Fibroblast of lung (primary cell): ENCODE measurements at regions not wholly inside any gene's neighbourhood (a gene's known extent, or its start where the extent isn't known, plus 50 kb on each side); places are given as distances from the start of the nearest gene placed in this dataset.

ENCODE experiments used
- DNase-seq, 2 donors: peaks; one replicate each; pipeline versions ENCODE4 v3.0.0 to v3.0.0-alpha.2; 2010; ENCODE audit warnings: low read depth in 2 of 2
- H2AFZ ChIP-seq: 2 replicates; pipeline ENCODE4 v1.5.1; 2012; ENCODE audit warnings: low read length, control low read depth, inconsistent platforms
- H3K27ac ChIP-seq: 2 replicates; pipeline ENCODE4 v1.5.1; 2011; ENCODE audit warnings: low read length, control low read depth; ENCODE audit not compliant: insufficient read depth
- H3K27me3 ChIP-seq: 2 replicates; pipeline ENCODE4 v1.5.1; 2011; ENCODE audit warnings: mild to moderate bottlenecking, low read length; ENCODE audit not compliant: control insufficient read depth, insufficient read depth
- H3K36me3 ChIP-seq: 2 replicates; pipeline ENCODE4 v1.5.1; 2011; ENCODE audit warnings: low read length; ENCODE audit not compliant: control insufficient read depth, insufficient read depth
- H3K4me1 ChIP-seq: 2 replicates; pipeline ENCODE4 v1.5.1; 2011; ENCODE audit warnings: low read length; ENCODE audit not compliant: control insufficient read depth, insufficient read depth; ENCODE audit errors: extremely low read depth
- H3K4me2 ChIP-seq: 2 replicates; pipeline ENCODE4 v1.5.1; 2011; ENCODE audit warnings: low read length, control low read depth; ENCODE audit not compliant: insufficient read depth; ENCODE audit errors: extremely low read depth
- H3K4me3 ChIP-seq, 4 experiments: fragments of 200-600 bp in 1 of 4; sonication (generic) in 1 of 4; replicated peaks in 1 of 4; 2 replicates each; pipeline ENCODE4 v1.5.1; 2011 to 2016; ENCODE audit warnings: low read length in 4 of 4, low read depth in 3 of 4, mild to moderate bottlenecking in 3 of 4, control low read depth in 2 of 4, inconsistent platforms in 1 of 4, mixed read lengths in 1 of 4; ENCODE audit not compliant: insufficient read depth in 1 of 4; ENCODE audit errors: control extremely low read depth in 1 of 4
- H3K79me2 ChIP-seq: 2 replicates; pipeline ENCODE4 v1.5.1; 2012; ENCODE audit warnings: mild to moderate bottlenecking, low read length, inconsistent platforms; ENCODE audit not compliant: control insufficient read depth, insufficient read depth
- H3K9ac ChIP-seq: 2 replicates; pipeline ENCODE4 v1.5.1; 2011; ENCODE audit warnings: mild to moderate bottlenecking, low read length, control low read depth; ENCODE audit not compliant: insufficient read depth
- H3K9me3 ChIP-seq: 2 replicates; pipeline ENCODE4 v1.5.1; 2012; ENCODE audit warnings: low read depth, low read length; ENCODE audit not compliant: control insufficient read depth, insufficient read depth
- H4K20me1 ChIP-seq: 2 replicates; pipeline ENCODE4 v1.5.1; 2011; ENCODE audit warnings: low read length; ENCODE audit not compliant: control insufficient read depth, insufficient read depth; ENCODE audit errors: extremely low read depth
- CTCF ChIP-seq, 2 donors: IDR thresholded peaks in 1 of 2; conservative IDR thresholded peaks in 1 of 2; 1 replicate in 1 of 2; 2 replicates in 1 of 2; pipeline ENCODE4 v1.5.1; 2011 to 2012; ENCODE audit warnings: low read length in 2 of 2, control low read depth in 1 of 2, inconsistent platforms in 1 of 2, low read depth in 1 of 2, mild to moderate bottlenecking in 1 of 2
- EZH2 ChIP-seq: IDR thresholded peaks from 2 replicates; pipeline ENCODE4 v1.5.1; 2012; ENCODE audit warnings: low read length, control low read depth, mild to moderate bottlenecking; ENCODE audit errors: missing control alignments

- H3K4me2 ChIP-seq: no peak overlapping the region
- TF ChIP-seq EZH2 (no peak), CTCF (conservative IDR thresholded peaks at IDR 0.05 in 1 of 2, IDR thresholded peaks at IDR 0.05 in 1 of 2; ENCODE audit: low read depth in 1 of 2, low read length in 2 of 2) (no peak)
- H3K9me3 ChIP-seq: no peaks in the 10 kb centered on the region
- H3K4me1 ChIP-seq: peaks cover 11% of the 10 kb centered on the region
- H3K36me3 ChIP-seq: no peaks in the 10 kb centered on the region
- no peaks in the 10 kb centered on the region for H3K27me3 ChIP-seq
- no peak overlapping the region for H3K4me3 ChIP-seq
- no peak overlapping the region for H3K9ac ChIP-seq
- no peaks in the 10 kb centered on the region for H3K79me2 ChIP-seq
- H3K27ac ChIP-seq: no peak overlapping the region
- H4K20me1 ChIP-seq: no peaks in the 10 kb centered on the region
- DNase-seq: no peak
- H2AFZ ChIP-seq: no peak overlapping the region
Observed at GRCh38 chr3:104631254-104631653, 735.5 kb upstream of the ALCAM start.

GRCh38 chr3:104632521-104632920 is 734.2 kb upstream of the ALCAM start:
- Histone ChIP-seq H3K9ac (no peak overlapping the region), H2AFZ (no peak overlapping the region), H3K9me3 (no peaks in the 10 kb centered on the region), H4K20me1 (no peaks in the 10 kb centered on the region), H3K27ac (no peak overlapping the region), H3K4me3 (no peak overlapping the region), H3K4me2 (no peak overlapping the region), H3K27me3 (no peaks in the 10 kb centered on the region), H3K4me1 (peaks cover 11% of the 10 kb centered on the region), H3K36me3 (no peaks in the 10 kb centered on the region), H3K79me2 (no peaks in the 10 kb centered on the region)
- peak in 1 of 2 donors; percentile 5 for DNase-seq
- no peak for TF ChIP-seq EZH2
- no peak for TF ChIP-seq CTCF (conservative IDR thresholded peaks at IDR 0.05 in 1 of 2, IDR thresholded peaks at IDR 0.05 in 1 of 2; ENCODE audit: low read depth in 1 of 2, low read length in 2 of 2)

- no peak overlapping the region for H2AFZ ChIP-seq
- no peak overlapping the region for H3K4me2 ChIP-seq
- H3K79me2 ChIP-seq: no peaks in the 10 kb centered on the region
- no peak for TF ChIP-seq CTCF (conservative IDR thresholded peaks at IDR 0.05 in 1 of 2, IDR thresholded peaks at IDR 0.05 in 1 of 2; ENCODE audit: low read depth in 1 of 2, low read length in 2 of 2)
- TF ChIP-seq EZH2: no peak
- DNase-seq: no peak
- H3K27ac ChIP-seq: no peak overlapping the region
- no peak overlapping the region for H3K4me3 ChIP-seq
- H3K4me1 ChIP-seq: peaks cover 11% of the 10 kb centered on the region
- no peak overlapping the region for H3K9ac ChIP-seq
- no peaks in the 10 kb centered on the region for H4K20me1 ChIP-seq
- H3K36me3 ChIP-seq: no peaks in the 10 kb centered on the region
- no peaks in the 10 kb centered on the region for H3K9me3 ChIP-seq
- no peaks in the 10 kb centered on the region for H3K27me3 ChIP-seq
Observed at GRCh38 chr3:104632947-104633346, 733.8 kb upstream of the ALCAM start.
